Mucosa of rectum (tissue), 2 donors: ENCODE measurements at regions not wholly inside any gene's neighbourhood (a gene's known extent, or its start where the extent isn't known, plus 50 kb on each side); places are given as distances from the start of the nearest gene placed in this dataset.

ENCODE experiments used
- H3K27ac ChIP-seq, 2 donors: one replicate each; pipeline ENCODE4 v1.7.0; 2013; ENCODE audit warnings: inconsistent platforms in 2 of 2, low read depth in 2 of 2, low read length in 2 of 2
- H3K27me3 ChIP-seq, 2 donors: one replicate each; pipeline ENCODE4 v1.7.0; 2013; ENCODE audit warnings: low read length in 2 of 2; ENCODE audit not compliant: control insufficient read depth in 2 of 2, insufficient read depth in 2 of 2
- H3K36me3 ChIP-seq, 2 donors: one replicate each; pipeline ENCODE4 v1.7.0; 2013; ENCODE audit warnings: low read length in 2 of 2; ENCODE audit not compliant: control insufficient read depth in 2 of 2, insufficient read depth in 2 of 2
- H3K4me1 ChIP-seq, 2 donors: one replicate each; pipeline ENCODE4 v1.7.0; 2013; ENCODE audit warnings: low read length in 2 of 2, mild to moderate bottlenecking in 1 of 2; ENCODE audit not compliant: control insufficient read depth in 2 of 2, insufficient read depth in 2 of 2
- H3K4me3 ChIP-seq, 2 donors: one replicate each; pipeline ENCODE4 v1.7.0; 2013; ENCODE audit warnings: low read length in 2 of 2
- H3K9ac ChIP-seq, 2 donors: one replicate each; pipeline ENCODE4 v1.7.0; 2013; ENCODE audit warnings: low read length in 2 of 2, low read depth in 1 of 2, mild to moderate bottlenecking in 1 of 2
- H3K9me3 ChIP-seq, 2 donors: one replicate each; pipeline ENCODE4 v1.7.0; 2013; ENCODE audit warnings: low read length in 2 of 2; ENCODE audit not compliant: control insufficient read depth in 2 of 2
- donor health status: healthy.
- donor health status: Normal muscosa, but diverticular disease.

- no peaks in the 10 kb centered on the region for H3K27me3 ChIP-seq
- no peaks in the 10 kb centered on the region for H3K4me1 ChIP-seq
- no peak overlapping the region for H3K4me3 ChIP-seq
- H3K9me3 ChIP-seq = peaks cover 0 to 4% of the 10 kb centered on the region in 2 donors
- no peak overlapping the region for H3K27ac ChIP-seq
- no peaks in the 10 kb centered on the region for H3K36me3 ChIP-seq
- H3K9ac ChIP-seq = no peak overlapping the region
These were observed 743.1 kb upstream of the B3GALT2 start for GRCh38 chr1:193929374-193930033.

GRCh38 chr1:193927550-193927949 is 741.1 kb upstream of the B3GALT2 start:
- no peaks in the 10 kb centered on the region for H3K27me3 ChIP-seq
- H3K27ac ChIP-seq = no peak overlapping the region
- no peak overlapping the region for H3K9ac ChIP-seq
- H3K36me3 ChIP-seq = no peaks in the 10 kb centered on the region
- H3K4me3 ChIP-seq = no peak overlapping the region
- H3K4me1 ChIP-seq = no peaks in the 10 kb centered on the region
- H3K9me3 ChIP-seq = peaks cover 0 to 4% of the 10 kb centered on the region in 2 donors

GRCh38 chr1:193926956-193927355 is 740.5 kb upstream of the B3GALT2 start:
- H3K27ac ChIP-seq = no peak overlapping the region
- peaks cover 0 to 4% of the 10 kb centered on the region in 2 donors for H3K9me3 ChIP-seq
- no peaks in the 10 kb centered on the region for H3K4me1 ChIP-seq

GRCh38 chr1:193919827-193920226 is 733.4 kb upstream of the B3GALT2 start:
- Histone ChIP-seq H3K27ac (no peak overlapping the region), H3K9ac (no peak overlapping the region), H3K36me3 (no peaks in the 10 kb centered on the region), H3K27me3 (no peaks in the 10 kb centered on the region), H3K4me1 (no peaks in the 10 kb centered on the region), H3K9me3 (no peaks in the 10 kb centered on the region), H3K4me3 (no peak overlapping the region)

More at GRCh38 chr1:193926956-193927355, 740.5 kb upstream of the B3GALT2 start:
- Histone ChIP-seq H3K4me3 (no peak overlapping the region), H3K36me3 (no peaks in the 10 kb centered on the region), H3K27me3 (no peaks in the 10 kb centered on the region), H3K9ac (no peak overlapping the region)

- no peaks in the 10 kb centered on the region for H3K4me1 ChIP-seq
- H3K4me3 ChIP-seq = no peak overlapping the region
- no peaks in the 10 kb centered on the region for H3K27me3 ChIP-seq
- no peak overlapping the region for H3K27ac ChIP-seq
- no peak overlapping the region for H3K9ac ChIP-seq
- H3K9me3 ChIP-seq = no peaks in the 10 kb centered on the region
- H3K36me3 ChIP-seq = no peaks in the 10 kb centered on the region
These were observed 730.0 kb upstream of the B3GALT2 start for GRCh38 chr1:193916452-193916851.

GRCh38 chr1:193914871-193915270 is 728.5 kb upstream of the B3GALT2 start:
- Histone ChIP-seq H3K9ac (no peak overlapping the region), H3K27ac (no peak overlapping the region), H3K27me3 (no peaks in the 10 kb centered on the region), H3K9me3 (no peaks in the 10 kb centered on the region), H3K36me3 (no peaks in the 10 kb centered on the region), H3K4me3 (no peak overlapping the region), H3K4me1 (no peaks in the 10 kb centered on the region)

GRCh38 chr1:193909406-193910082 is 723.1 kb upstream of the B3GALT2 start:
- H3K27ac ChIP-seq = no peak overlapping the region
- no peak overlapping the region for H3K9ac ChIP-seq
- H3K36me3 ChIP-seq = no peaks in the 10 kb centered on the region
- no peak overlapping the region for H3K4me3 ChIP-seq
- H3K9me3 ChIP-seq = no peaks in the 10 kb centered on the region
- H3K4me1 ChIP-seq = no peaks in the 10 kb centered on the region
- H3K27me3 ChIP-seq = no peaks in the 10 kb centered on the region

- Histone ChIP-seq H3K9ac (no peak overlapping the region), H3K9me3 (no peaks in the 10 kb centered on the region), H3K27me3 (no peaks in the 10 kb centered on the region), H3K4me3 (no peak overlapping the region), H3K27ac (no peak overlapping the region), H3K36me3 (no peaks in the 10 kb centered on the region), H3K4me1 (no peaks in the 10 kb centered on the region)
These were observed 719.1 kb upstream of the B3GALT2 start for GRCh38 chr1:193905288-193906085.

- Histone ChIP-seq H3K27ac (no peak overlapping the region), H3K27me3 (no peaks in the 10 kb centered on the region), H3K9me3 (no peaks in the 10 kb centered on the region), H3K4me1 (no peaks in the 10 kb centered on the region), H3K36me3 (no peaks in the 10 kb centered on the region), H3K4me3 (no peak overlapping the region), H3K9ac (no peak overlapping the region)
These were observed 705.4 kb upstream of the B3GALT2 start for GRCh38 chr1:193891788-193892187.

GRCh38 chr1:193890935-193891334 is 704.5 kb upstream of the B3GALT2 start:
- Histone ChIP-seq H3K36me3 (no peaks in the 10 kb centered on the region), H3K27ac (no peak overlapping the region)

More at GRCh38 chr1:193890935-193891334, 704.5 kb upstream of the B3GALT2 start:
- Histone ChIP-seq H3K4me3 (no peak overlapping the region), H3K27me3 (no peaks in the 10 kb centered on the region), H3K4me1 (no peaks in the 10 kb centered on the region), H3K9ac (no peak overlapping the region), H3K9me3 (no peaks in the 10 kb centered on the region)
